SKM-1 (cell line): ENCODE measurements at regions not wholly inside any gene's neighbourhood (a gene's known extent, or its start where the extent isn't known, plus 50 kb on each side); places are given as distances from the start of the nearest gene placed in this dataset.

Experiments used
- DNase-seq: peaks from one replicate; lab custom pipeline; 2025; ENCODE audit not compliant: unreplicated experiment; lab: John Stamatoyannopoulos, UW

GRCh38 chr18:78548261-78549058 lies 431.2 kb upstream of the SALL3 start:
- no peak for DNase-seq

- DNase-seq: no peak
Measured at GRCh38 chr18:78549971-78550370, 429.6 kb upstream of the SALL3 start.

GRCh38 chr18:78554944-78555608 lies 424.5 kb upstream of the SALL3 start:
- no peak for DNase-seq

GRCh38 chr18:78557371-78557770 lies 422.2 kb upstream of the SALL3 start:
- no peak for DNase-seq

GRCh38 chr18:78558101-78558810 lies 421.4 kb upstream of the SALL3 start:
- no peak for DNase-seq

GRCh38 chr18:78558948-78559347 lies 420.7 kb upstream of the SALL3 start:
- no peak for DNase-seq

- no peak for DNase-seq
Measured at GRCh38 chr18:78559584-78559983, 420.0 kb upstream of the SALL3 start.

GRCh38 chr18:78561757-78562510 lies 417.7 kb upstream of the SALL3 start:
- no peak for DNase-seq

- DNase-seq: no peak
Measured at GRCh38 chr18:78562531-78562961, 417.1 kb upstream of the SALL3 start.

GRCh38 chr18:78563110-78563509 lies 416.5 kb upstream of the SALL3 start:
- DNase-seq: no peak

GRCh38 chr18:78564030-78564429 lies 415.6 kb upstream of the SALL3 start:
- no peak for DNase-seq

GRCh38 chr18:78564518-78564917 lies 415.1 kb upstream of the SALL3 start:
- DNase-seq: no peak

- DNase-seq: no peak
Measured at GRCh38 chr18:78565240-78565639, 414.4 kb upstream of the SALL3 start.

GRCh38 chr18:78566065-78566464 lies 413.6 kb upstream of the SALL3 start:
- no peak for DNase-seq

- DNase-seq: no peak
Measured at GRCh38 chr18:78566720-78567119, 412.9 kb upstream of the SALL3 start.

GRCh38 chr18:78571063-78571785 lies 408.4 kb upstream of the SALL3 start:
- no peak for DNase-seq

- no peak for DNase-seq
Measured at GRCh38 chr18:78571831-78572347, 407.7 kb upstream of the SALL3 start.

GRCh38 chr18:78573773-78574172 lies 405.8 kb upstream of the SALL3 start:
- DNase-seq: no peak

GRCh38 chr18:78576967-78577366 lies 402.7 kb upstream of the SALL3 start:
- DNase-seq: no peak

- DNase-seq: no peak
Measured at GRCh38 chr18:78579449-78579848, 400.2 kb upstream of the SALL3 start.
